Stimulated activated CD4-positive, alpha-beta T cell treated with anti-CD3 and anti-CD28 coated beads, Interleukin-2, amount 100 ng/mL, for 24 hours (primary cell): ENCODE measurements at regions not wholly inside any gene's neighbourhood (a gene's known extent, or its start where the extent isn't known, plus 50 kb on each side); places are given as distances from the start of the nearest gene placed in this dataset.
"Not testable (repeated sequence)": the region's sequence is repeated elsewhere in the genome, so short reads cannot be mapped to it uniquely, and the experiment has no call there.

ENCODE experiments used
- DNase-seq, 2 donors: peaks; one replicate each; pipeline ENCODE4 v3.0.0-alpha.2; 2020

GRCh38 chr21:15283138-15283537 is 218.3 kb upstream of the NRIP1 start:
- DNase-seq = no peak

- no peak for DNase-seq
These were observed 219.0 kb upstream of the NRIP1 start for GRCh38 chr21:15283789-15284188.

GRCh38 chr21:15285556-15285955 is 220.8 kb upstream of the NRIP1 start:
- no peak for DNase-seq

GRCh38 chr21:15289246-15289645 is 224.4 kb upstream of the NRIP1 start:
- no peak for DNase-seq

- DNase-seq = no peak
These were observed 225.4 kb upstream of the NRIP1 start for GRCh38 chr21:15289896-15290841.

- DNase-seq = no peak
These were observed 226.9 kb upstream of the NRIP1 start for GRCh38 chr21:15291621-15292266.

GRCh38 chr21:15293240-15293639 is 228.4 kb upstream of the NRIP1 start:
- no peak for DNase-seq

GRCh38 chr21:15295875-15296274 is 231.1 kb upstream of the NRIP1 start:
- no peak for DNase-seq

GRCh38 chr21:15297824-15298223 is 233.0 kb upstream of the NRIP1 start:
- no peak for DNase-seq

GRCh38 chr21:15298306-15298705 is 233.5 kb upstream of the NRIP1 start:
- DNase-seq = no peak

GRCh38 chr21:15298755-15299154 is 234.0 kb upstream of the NRIP1 start:
- DNase-seq = not testable (repeated sequence)

- no peak for DNase-seq
These were observed 235.3 kb upstream of the NRIP1 start for GRCh38 chr21:15300131-15300530.

GRCh38 chr21:15301014-15301413 is 236.2 kb upstream of the NRIP1 start:
- DNase-seq = no peak

- DNase-seq = no peak
These were observed 236.9 kb upstream of the NRIP1 start for GRCh38 chr21:15301736-15302135.

- no peak for DNase-seq
These were observed 241.5 kb upstream of the NRIP1 start for GRCh38 chr21:15306271-15306670.

GRCh38 chr21:15308333-15308732 is 243.5 kb upstream of the NRIP1 start:
- no peak for DNase-seq

- DNase-seq = no peak
These were observed 244.3 kb upstream of the NRIP1 start for GRCh38 chr21:15309022-15309590.

GRCh38 chr21:15309721-15310120 is 244.9 kb upstream of the NRIP1 start:
- DNase-seq = no peak

GRCh38 chr21:15311510-15311909 is 246.7 kb upstream of the NRIP1 start:
- no peak for DNase-seq

- not testable (repeated sequence) for DNase-seq
These were observed 252.2 kb upstream of the NRIP1 start for GRCh38 chr21:15317034-15317433.

GRCh38 chr21:15319727-15320126 is 254.9 kb upstream of the NRIP1 start:
- no peak for DNase-seq

- no peak for DNase-seq
These were observed 259.7 kb upstream of the NRIP1 start for GRCh38 chr21:15324542-15324941.

GRCh38 chr21:15326032-15326867 is 261.4 kb upstream of the NRIP1 start:
- no peak for DNase-seq
